Vagina (tissue), 2 donors: ENCODE measurements at regions not wholly inside any gene's neighbourhood (a gene's known extent, or its start where the extent isn't known, plus 50 kb on each side); places are given as distances from the start of the nearest gene placed in this dataset.

Source experiments
- POLR2A ChIP-seq, 2 donors: fragments of 450-650 bp; IDR thresholded peaks; one replicate each; pipeline ENCODE4 v1.6.1; 2017; ENCODE audit warnings: antibody characterized with exemption in 2 of 2, mild to moderate bottlenecking in 2 of 2, moderate library complexity in 2 of 2
- POLR2AphosphoS5 ChIP-seq, 2 donors: sonication (generic); formaldehyde crosslinking; IDR thresholded peaks; one replicate each; pipeline ENCODE4 v1.9.0; 2017; ENCODE audit warnings: antibody characterized with exemption in 2 of 2, mild to moderate bottlenecking in 2 of 2, low read depth in 1 of 2; ENCODE audit not compliant: insufficient read depth in 1 of 2
- TF ChIP-seq, protein P1 (sequence below), 3 experiments: fragments of 450-650 bp in 2 of 3; fragments of 200-600 bp in 1 of 3; sonication (generic) in 1 of 3; IDR thresholded peaks; one replicate each; pipeline ENCODE4 v1.5.1; 2017 to 2019; ENCODE audit warnings: antibody characterized with exemption in 3 of 3, mild to moderate bottlenecking in 2 of 3, moderate library complexity in 2 of 3

GRCh38 chr2:217667035-217667434, 335.8 kb downstream of the TNS1 start:
- TF ChIP-seq POLR2AphosphoS5 (IDR thresholded peaks at IDR 0.05; ENCODE audit: insufficient read depth in 1 of 2, low read depth in 1 of 2) (no peak), POLR2A (IDR thresholded peaks at IDR 0.05) (no peak)
- TF ChIP-seq, protein P1, sequence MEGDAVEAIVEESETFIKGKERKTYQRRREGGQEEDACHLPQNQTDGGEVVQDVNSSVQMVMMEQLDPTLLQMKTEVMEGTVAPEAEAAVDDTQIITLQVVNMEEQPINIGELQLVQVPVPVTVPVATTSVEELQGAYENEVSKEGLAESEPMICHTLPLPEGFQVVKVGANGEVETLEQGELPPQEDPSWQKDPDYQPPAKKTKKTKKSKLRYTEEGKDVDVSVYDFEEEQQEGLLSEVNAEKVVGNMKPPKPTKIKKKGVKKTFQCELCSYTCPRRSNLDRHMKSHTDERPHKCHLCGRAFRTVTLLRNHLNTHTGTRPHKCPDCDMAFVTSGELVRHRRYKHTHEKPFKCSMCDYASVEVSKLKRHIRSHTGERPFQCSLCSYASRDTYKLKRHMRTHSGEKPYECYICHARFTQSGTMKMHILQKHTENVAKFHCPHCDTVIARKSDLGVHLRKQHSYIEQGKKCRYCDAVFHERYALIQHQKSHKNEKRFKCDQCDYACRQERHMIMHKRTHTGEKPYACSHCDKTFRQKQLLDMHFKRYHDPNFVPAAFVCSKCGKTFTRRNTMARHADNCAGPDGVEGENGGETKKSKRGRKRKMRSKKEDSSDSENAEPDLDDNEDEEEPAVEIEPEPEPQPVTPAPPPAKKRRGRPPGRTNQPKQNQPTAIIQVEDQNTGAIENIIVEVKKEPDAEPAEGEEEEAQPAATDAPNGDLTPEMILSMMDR (IDR thresholded peaks at IDR 0.05) = no peak
